HEK293 (cell line): ENCODE measurements at regions not wholly inside any gene's neighbourhood (a gene's known extent, or its start where the extent isn't known, plus 50 kb on each side); places are given as distances from the start of the nearest gene placed in this dataset.

ENCODE experiments used
- CTCF ChIA-PET: fragments of 350-600 bp; formaldehyde crosslinking; extraction: SDS; loops from one replicate; lab custom pipeline; 2021; ENCODE audit warnings: antibody characterized with exemption; lab: Yijun Ruan, JAX
- POLR2A ChIA-PET: fragments of 300-600 bp; formaldehyde crosslinking; extraction: SDS; loops from one replicate; lab custom pipeline; 2020; ENCODE audit warnings: antibody characterized with exemption, inconsistent platforms; lab: Yijun Ruan, JAX
- H3K27ac ChIP-seq: fragments of 200-500 bp; sonication (Bioruptor generic); 2 replicates; pipeline ENCODE4 v1.5.1; 2014; ENCODE audit warnings: low read depth, low read length, control low read depth, inconsistent platforms; ENCODE audit errors: extremely low read depth
- H3K36me3 ChIP-seq, 2 experiments: fragments of 200-500 bp in 1 of 2; sonication (Bioruptor generic) in 1 of 2; 1 replicate in 1 of 2; 2 replicates in 1 of 2; pipeline ENCODE4 v1.5.1; 2014 to 2017; ENCODE audit warnings: inconsistent platforms in 2 of 2, low read length in 2 of 2; ENCODE audit not compliant: control insufficient read depth in 2 of 2, insufficient read depth in 1 of 2
- H3K4me1 ChIP-seq: fragments of 200-500 bp; sonication (Bioruptor generic); 2 replicates; pipeline ENCODE4 v1.5.1; 2014; ENCODE audit warnings: mild to moderate bottlenecking, low read length, inconsistent platforms; ENCODE audit not compliant: control insufficient read depth, insufficient read depth
- H3K4me3 ChIP-seq: 2 replicates; pipeline ENCODE4 v1.5.1; 2011; ENCODE audit warnings: low read depth, mild to moderate bottlenecking, control low read depth, low read length, moderate library complexity
- H3K9me3 ChIP-seq: fragments of 200-500 bp; sonication (Bioruptor generic); 2 replicates; pipeline ENCODE4 v1.5.1; 2014; ENCODE audit warnings: low read depth, low read length, inconsistent platforms; ENCODE audit not compliant: control insufficient read depth, insufficient read depth
- EGR2 ChIP-seq: fragments of 450-650 bp; formaldehyde crosslinking; IDR thresholded peaks from 2 replicates; pipeline ENCODE4 v1.5.1; 2016; ENCODE audit warnings: low read depth, missing biosample characterization, missing genetic modification characterization
- HOXA7 ChIP-seq: sonication (generic); formaldehyde crosslinking; IDR thresholded peaks from 2 replicates; pipeline ENCODE4 v1.8.1; 2022; ENCODE audit warnings: missing genetic modification reagents, borderline replicate concordance
- HOXD13 ChIP-seq: sonication (generic); formaldehyde crosslinking; IDR thresholded peaks from 2 replicates; pipeline ENCODE4 v1.8.0; 2022; ENCODE audit warnings: missing genetic modification reagents, borderline replicate concordance
- INSM2 ChIP-seq: fragments of 450-650 bp; formaldehyde crosslinking; IDR thresholded peaks from 2 replicates; pipeline ENCODE4 v1.5.1; 2016; ENCODE audit warnings: missing biosample characterization, missing genetic modification characterization
- PRDM1 ChIP-seq: fragments of 450-650 bp; formaldehyde crosslinking; IDR thresholded peaks from 2 replicates; pipeline ENCODE4; 2016; ENCODE audit warnings: missing biosample characterization, missing genetic modification characterization
- REPIN1 ChIP-seq: fragments of 450-650 bp; formaldehyde crosslinking; IDR thresholded peaks from 2 replicates; pipeline ENCODE4 v1.5.1; 2017; ENCODE audit warnings: missing biosample characterization, missing genetic modification characterization, low read depth
- ZEB2 ChIP-seq: fragments of 450-650 bp; formaldehyde crosslinking; IDR thresholded peaks from 2 replicates; pipeline ENCODE4 v1.5.1; 2016; ENCODE audit warnings: missing biosample characterization, missing genetic modification characterization
- ZFP37 ChIP-seq: fragments of 450-650 bp; formaldehyde crosslinking; IDR thresholded peaks from 2 replicates; pipeline ENCODE4 v1.5.1; 2016; ENCODE audit warnings: missing biosample characterization, missing genetic modification characterization
- ZNF146 ChIP-seq: fragments of 450-650 bp; formaldehyde crosslinking; IDR thresholded peaks from 2 replicates; pipeline ENCODE4 v1.5.1; 2016; ENCODE audit warnings: missing biosample characterization, missing genetic modification characterization
- ZNF169 ChIP-seq: fragments of 450-650 bp; formaldehyde crosslinking; IDR thresholded peaks from 2 replicates; pipeline ENCODE4 v1.5.1; 2016; ENCODE audit warnings: missing biosample characterization, missing genetic modification characterization
- ZNF23 ChIP-seq: fragments of 450-650 bp; formaldehyde crosslinking; IDR thresholded peaks from 2 replicates; pipeline ENCODE4 v1.5.1; 2016; ENCODE audit warnings: missing biosample characterization, missing genetic modification characterization, borderline replicate concordance
- ZNF239 ChIP-seq: fragments of 450-650 bp; formaldehyde crosslinking; IDR thresholded peaks from 2 replicates; pipeline ENCODE4 v1.5.1; 2016; ENCODE audit warnings: missing biosample characterization, missing genetic modification characterization
- ZNF354C ChIP-seq: fragments of 450-650 bp; formaldehyde crosslinking; IDR thresholded peaks from 2 replicates; pipeline ENCODE4 v1.5.1; 2016; ENCODE audit warnings: missing biosample characterization, missing genetic modification characterization, low read depth, borderline replicate concordance
- ZNF416 ChIP-seq: fragments of 450-650 bp; formaldehyde crosslinking; IDR thresholded peaks from 2 replicates; pipeline ENCODE4 v1.5.1; 2016; ENCODE audit warnings: missing biosample characterization, missing genetic modification characterization
- ZNF518A ChIP-seq: fragments of 450-650 bp; formaldehyde crosslinking; conservative IDR thresholded peaks from 2 replicates; pipeline ENCODE4 v1.5.1; 2016; ENCODE audit warnings: low read depth, missing biosample characterization, missing genetic modification characterization
- ZNF521 ChIP-seq: fragments of 450-650 bp; formaldehyde crosslinking; IDR thresholded peaks from 2 replicates; pipeline ENCODE4 v1.5.1; 2017; ENCODE audit warnings: missing biosample characterization, mild to moderate bottlenecking, missing genetic modification characterization
- ZNF621 ChIP-seq: fragments of 450-650 bp; formaldehyde crosslinking; IDR thresholded peaks from 2 replicates; pipeline ENCODE4 v1.5.1; 2017; ENCODE audit warnings: missing biosample characterization, missing genetic modification characterization
- ZNF658 ChIP-seq: fragments of 450-650 bp; formaldehyde crosslinking; IDR thresholded peaks from 2 replicates; pipeline ENCODE4; 2016; ENCODE audit warnings: missing biosample characterization, missing genetic modification characterization
- ZNF660 ChIP-seq: fragments of 450-650 bp; IDR thresholded peaks from 2 replicates; pipeline ENCODE4 v1.5.1; 2018; ENCODE audit warnings: missing biosample characterization, mild to moderate bottlenecking, missing genetic modification characterization
- ZNF830 ChIP-seq: fragments of 450-650 bp; IDR thresholded peaks from 2 replicates; pipeline ENCODE4 v1.5.0; 2018; ENCODE audit warnings: missing biosample characterization, missing genetic modification characterization, low read depth, mild to moderate bottlenecking, moderate library complexity
- ZNF843 ChIP-seq: fragments of 450-650 bp; formaldehyde crosslinking; IDR thresholded peaks from 2 replicates; pipeline ENCODE4 v1.5.1; 2016; ENCODE audit warnings: missing biosample characterization, missing genetic modification characterization
- TF ChIP-seq, protein P1 (sequence below): fragments of 450-650 bp; formaldehyde crosslinking; IDR thresholded peaks from 2 replicates; pipeline ENCODE4 v1.5.1; 2017; ENCODE audit warnings: missing biosample characterization, missing genetic modification characterization
- TF ChIP-seq, protein P2 (sequence below): fragments of 450-650 bp; formaldehyde crosslinking; IDR thresholded peaks from 2 replicates; pipeline ENCODE4 v1.5.1; 2017; ENCODE audit warnings: missing biosample characterization, missing genetic modification characterization
- TF ChIP-seq, protein P3 (sequence below): fragments of 450-650 bp; formaldehyde crosslinking; IDR thresholded peaks from 2 replicates; pipeline ENCODE4 v1.5.1; 2016; ENCODE audit warnings: missing biosample characterization, missing genetic modification characterization, low read depth
- TF ChIP-seq, protein P4 (sequence below): fragments of 450-650 bp; formaldehyde crosslinking; optimal IDR thresholded peaks from 2 replicates; pipeline ENCODE3; 2016; ENCODE audit warnings: missing biosample characterization, mild to moderate bottlenecking, missing genetic modification characterization

GRCh38 chr21:40990366-40990765, 143.4 kb upstream of the DSCAM start:
- CTCF ChIA-PET, result no interaction called here
- TF ChIP-seq PRDM1 (tag by site-specific recombination) (no peak), HOXD13 (CRISPR knock-in tag) (no peak), REPIN1 (tag by site-specific recombination) (no peak), ZNF518A (no peak), ZNF660 (tag by site-specific recombination) (no peak), ZNF658 (tag by site-specific recombination) (no peak), EGR2 (tag by site-specific recombination) (no peak), ZNF23 (no peak), ZNF843 (no peak), ZNF416 (no peak), HOXA7 (CRISPR knock-in tag) (no peak), ZNF521 (tag by site-specific recombination) (no peak)
- TF ChIP-seq, protein P1, sequence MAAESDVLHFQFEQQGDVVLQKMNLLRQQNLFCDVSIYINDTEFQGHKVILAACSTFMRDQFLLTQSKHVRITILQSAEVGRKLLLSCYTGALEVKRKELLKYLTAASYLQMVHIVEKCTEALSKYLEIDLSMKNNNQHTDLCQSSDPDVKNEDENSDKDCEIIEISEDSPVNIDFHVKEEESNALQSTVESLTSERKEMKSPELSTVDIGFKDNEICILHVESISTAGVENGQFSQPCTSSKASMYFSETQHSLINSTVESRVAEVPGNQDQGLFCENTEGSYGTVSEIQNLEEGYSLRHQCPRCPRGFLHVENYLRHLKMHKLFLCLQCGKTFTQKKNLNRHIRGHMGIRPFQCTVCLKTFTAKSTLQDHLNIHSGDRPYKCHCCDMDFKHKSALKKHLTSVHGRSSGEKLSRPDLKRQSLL (tag by site-specific recombination), result no peak
- TF ChIP-seq, protein P2, sequence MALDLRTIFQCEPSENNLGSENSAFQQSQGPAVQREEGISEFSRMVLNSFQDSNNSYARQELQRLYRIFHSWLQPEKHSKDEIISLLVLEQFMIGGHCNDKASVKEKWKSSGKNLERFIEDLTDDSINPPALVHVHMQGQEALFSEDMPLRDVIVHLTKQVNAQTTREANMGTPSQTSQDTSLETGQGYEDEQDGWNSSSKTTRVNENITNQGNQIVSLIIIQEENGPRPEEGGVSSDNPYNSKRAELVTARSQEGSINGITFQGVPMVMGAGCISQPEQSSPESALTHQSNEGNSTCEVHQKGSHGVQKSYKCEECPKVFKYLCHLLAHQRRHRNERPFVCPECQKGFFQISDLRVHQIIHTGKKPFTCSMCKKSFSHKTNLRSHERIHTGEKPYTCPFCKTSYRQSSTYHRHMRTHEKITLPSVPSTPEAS, result no peak
- H3K36me3 ChIP-seq, result no peaks in the 10 kb centered on the region
- H3K27ac ChIP-seq, result no peak overlapping the region
- no peaks in the 10 kb centered on the region for H3K9me3 ChIP-seq
- no peak overlapping the region for H3K4me3 ChIP-seq
- POLR2A ChIA-PET, result no interaction called here
- H3K4me1 ChIP-seq, result no peaks in the 10 kb centered on the region

GRCh38 chr21:40997831-40998230, 150.9 kb upstream of the DSCAM start:
- no peak overlapping the region for H3K27ac ChIP-seq
- H3K4me1 ChIP-seq, result no peaks in the 10 kb centered on the region
- no peak overlapping the region for H3K4me3 ChIP-seq
- POLR2A ChIA-PET, result interaction anchor here (0.8 kb wide), 1 partner anchor 104 kb away, joined by 3 read pairs; no protein-coding TSS in a partner anchor
- CTCF ChIA-PET, result no interaction called here
- H3K36me3 ChIP-seq, result no peaks in the 10 kb centered on the region
- H3K9me3 ChIP-seq, result no peaks in the 10 kb centered on the region
- TF ChIP-seq ZNF239 (no peak), ZNF830 (tag by site-specific recombination) (no peak), ZNF169 (no peak), ZNF660 (tag by site-specific recombination) (no peak), ZNF354C (tag by site-specific recombination) (no peak), ZNF521 (tag by site-specific recombination) (no peak), ZNF621 (tag by site-specific recombination) (no peak), ZNF146 (tag by site-specific recombination) (no peak), ZFP37 (tag by site-specific recombination) (no peak), INSM2 (tag by site-specific recombination) (no peak), ZEB2 (no peak)
- TF ChIP-seq, protein P3, sequence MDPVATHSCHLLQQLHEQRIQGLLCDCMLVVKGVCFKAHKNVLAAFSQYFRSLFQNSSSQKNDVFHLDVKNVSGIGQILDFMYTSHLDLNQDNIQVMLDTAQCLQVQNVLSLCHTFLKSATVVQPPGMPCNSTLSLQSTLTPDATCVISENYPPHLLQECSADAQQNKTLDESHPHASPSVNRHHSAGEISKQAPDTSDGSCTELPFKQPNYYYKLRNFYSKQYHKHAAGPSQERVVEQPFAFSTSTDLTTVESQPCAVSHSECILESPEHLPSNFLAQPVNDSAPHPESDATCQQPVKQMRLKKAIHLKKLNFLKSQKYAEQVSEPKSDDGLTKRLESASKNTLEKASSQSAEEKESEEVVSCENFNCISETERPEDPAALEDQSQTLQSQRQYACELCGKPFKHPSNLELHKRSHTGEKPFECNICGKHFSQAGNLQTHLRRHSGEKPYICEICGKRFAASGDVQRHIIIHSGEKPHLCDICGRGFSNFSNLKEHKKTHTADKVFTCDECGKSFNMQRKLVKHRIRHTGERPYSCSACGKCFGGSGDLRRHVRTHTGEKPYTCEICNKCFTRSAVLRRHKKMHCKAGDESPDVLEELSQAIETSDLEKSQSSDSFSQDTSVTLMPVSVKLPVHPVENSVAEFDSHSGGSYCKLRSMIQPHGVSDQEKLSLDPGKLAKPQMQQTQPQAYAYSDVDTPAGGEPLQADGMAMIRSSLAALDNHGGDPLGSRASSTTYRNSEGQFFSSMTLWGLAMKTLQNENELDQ, result no peak
- TF ChIP-seq, protein P4, sequence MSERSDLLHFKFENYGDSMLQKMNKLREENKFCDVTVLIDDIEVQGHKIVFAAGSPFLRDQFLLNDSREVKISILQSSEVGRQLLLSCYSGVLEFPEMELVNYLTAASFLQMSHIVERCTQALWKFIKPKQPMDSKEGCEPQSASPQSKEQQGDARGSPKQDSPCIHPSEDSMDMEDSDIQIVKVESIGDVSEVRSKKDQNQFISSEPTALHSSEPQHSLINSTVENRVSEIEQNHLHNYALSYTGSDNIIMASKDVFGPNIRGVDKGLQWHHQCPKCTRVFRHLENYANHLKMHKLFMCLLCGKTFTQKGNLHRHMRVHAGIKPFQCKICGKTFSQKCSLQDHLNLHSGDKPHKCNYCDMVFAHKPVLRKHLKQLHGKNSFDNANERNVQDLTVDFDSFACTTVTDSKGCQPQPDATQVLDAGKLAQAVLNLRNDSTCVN (tag by site-specific recombination), result no peak
